ENCODE measurements at regions not wholly inside any gene's neighbourhood (a gene's known extent, or its start where the extent isn't known, plus 50 kb on each side); places are given as distances from the start of the nearest gene placed in this dataset.
A peak's percentile ranks its signal among the peaks of the same experiment; 100 is the strongest.

- Mint-ChIP-seq H3K27me3 (ENCODE audit: low read depth in 3 of 3) (peaks cover 0 to 12% (median 4%) of the 10 kb centered on the region in 3 donors), H3K9me3 (no peaks in the 10 kb centered on the region), H3K36me3 (no peaks in the 10 kb centered on the region), H3K4me1 (no peaks in the 10 kb centered on the region), H3K27ac (no peak overlapping the region), H3K4me3 (no peak overlapping the region)
- no peak for DNase-seq
Measured at GRCh38 chr20:48571949-48572847, 255.6 kb downstream of the PREX1 start.

GRCh38 chr20:48569679-48570078 is 258.1 kb downstream of the PREX1 start:
- no peaks in the 10 kb centered on the region for H3K4me1 Mint-ChIP-seq
- no peaks in the 10 kb centered on the region for H3K9me3 Mint-ChIP-seq
- H3K36me3 Mint-ChIP-seq, result no peaks in the 10 kb centered on the region
- peaks cover 0 to 12% (median 2%) of the 10 kb centered on the region in 3 donors for H3K27me3 Mint-ChIP-seq (ENCODE audit: low read depth in 3 of 3)
- no peak overlapping the region for H3K4me3 Mint-ChIP-seq
- DNase-seq, result no peak
- H3K27ac Mint-ChIP-seq, result no peak overlapping the region

DNA sequence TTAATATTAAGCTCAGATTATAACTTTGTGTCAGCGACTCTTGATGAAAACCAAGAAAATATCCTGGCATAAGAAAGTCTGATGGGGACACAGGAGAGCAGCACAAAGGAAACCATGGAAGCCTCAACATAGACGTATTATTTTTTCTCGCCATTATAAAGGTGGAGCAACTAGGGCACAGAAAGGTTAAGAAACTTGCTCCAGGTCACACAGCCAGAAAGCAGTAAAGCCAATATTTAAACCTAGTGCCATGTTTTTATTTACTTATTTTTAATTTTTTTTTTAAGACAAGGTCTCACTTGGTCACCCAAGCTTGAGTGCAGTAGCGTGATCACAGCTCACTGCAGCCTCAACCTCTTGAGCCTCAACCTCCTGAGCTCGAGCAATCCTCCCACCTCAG is 259.3 kb downstream of the PREX1 start:
- no peak overlapping the region for H3K4me3 Mint-ChIP-seq
- no peaks in the 10 kb centered on the region for H3K4me1 Mint-ChIP-seq
- no peak overlapping the region for H3K27ac Mint-ChIP-seq
- peaks cover 0 to 12% (median 2%) of the 10 kb centered on the region in 3 donors for H3K27me3 Mint-ChIP-seq (ENCODE audit: low read depth in 3 of 3)
- H3K36me3 Mint-ChIP-seq, result no peaks in the 10 kb centered on the region
- no peak for DNase-seq
- H3K9me3 Mint-ChIP-seq, result no peaks in the 10 kb centered on the region

DNA sequence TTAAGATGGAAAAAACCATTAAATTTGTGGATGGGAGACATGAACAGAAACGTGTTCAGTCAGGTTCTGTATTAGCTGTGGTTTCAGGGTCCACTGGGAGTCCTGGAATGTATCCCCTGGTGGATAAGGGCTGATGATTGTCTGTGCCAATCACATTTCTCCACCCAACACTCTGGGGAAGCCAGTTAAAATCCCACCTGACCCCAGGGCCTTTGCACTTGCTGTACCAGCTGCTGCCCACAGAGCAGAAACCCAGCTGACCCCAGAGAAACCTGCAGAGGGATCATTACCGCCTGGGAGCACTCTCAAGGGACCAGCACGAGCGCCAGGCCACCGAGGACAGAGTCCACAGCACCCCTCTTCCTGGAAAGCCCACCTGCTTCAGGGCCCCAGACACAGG is 260.7 kb downstream of the PREX1 start:
- no peaks in the 10 kb centered on the region for H3K4me1 Mint-ChIP-seq
- no peak overlapping the region for H3K4me3 Mint-ChIP-seq
- no peaks in the 10 kb centered on the region for H3K36me3 Mint-ChIP-seq
- peaks cover under 1 to 12% (median 2%) of the 10 kb centered on the region in 3 donors for H3K27me3 Mint-ChIP-seq (ENCODE audit: low read depth in 3 of 3)
- H3K9me3 Mint-ChIP-seq, result no peaks in the 10 kb centered on the region
- H3K27ac Mint-ChIP-seq, result no peak overlapping the region
- DNase-seq, result no peak

DNA sequence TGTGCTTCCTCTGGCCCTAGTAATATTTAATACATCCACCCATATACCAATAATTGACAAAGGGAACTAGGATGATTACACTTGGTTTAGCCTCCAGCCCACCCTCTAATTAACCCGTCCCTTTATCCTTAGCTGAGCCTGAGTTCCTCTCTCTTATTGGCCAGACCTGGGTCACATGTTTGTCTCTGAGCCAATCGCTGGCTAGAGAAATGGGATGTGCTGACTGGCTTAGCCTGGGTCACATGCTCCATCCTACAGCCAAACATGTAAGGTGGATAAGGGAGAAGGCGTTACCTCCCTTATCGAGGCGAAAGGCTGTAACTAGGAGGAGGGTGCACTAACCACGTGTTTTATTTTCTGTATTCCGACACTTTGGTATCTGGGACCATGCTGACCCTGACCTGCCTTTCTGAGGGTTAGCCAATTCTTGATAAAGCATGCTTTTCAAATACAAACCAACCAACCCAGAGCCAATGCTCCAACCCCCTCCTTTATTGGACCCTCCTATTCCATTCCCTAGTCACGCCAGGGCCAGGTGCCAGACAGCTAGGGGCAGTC is 262.7 kb downstream of the PREX1 start:
- Mint-ChIP-seq H3K27me3 (ENCODE audit: low read depth in 3 of 3) (peaks cover 2 to 5% (median 3%) of the 10 kb centered on the region in 3 donors), H3K4me1 (no peaks in the 10 kb centered on the region), H3K27ac (no peak overlapping the region), H3K36me3 (no peaks in the 10 kb centered on the region), H3K9me3 (no peaks in the 10 kb centered on the region), H3K4me3 (no peak overlapping the region)
- DNase-seq, result no peak

- Mint-ChIP-seq H3K27ac (no peak overlapping the region), H3K9me3 (no peaks in the 10 kb centered on the region), H3K27me3 (ENCODE audit: low read depth in 3 of 3) (peaks cover 0 to 7% (median 4%) of the 10 kb centered on the region in 3 donors), H3K4me1 (no peaks in the 10 kb centered on the region), H3K4me3 (no peak overlapping the region), H3K36me3 (no peaks in the 10 kb centered on the region)
- DNase-seq, result no peak
Measured at GRCh38 chr20:48563191-48563870, 264.5 kb downstream of the PREX1 start.

DNA sequence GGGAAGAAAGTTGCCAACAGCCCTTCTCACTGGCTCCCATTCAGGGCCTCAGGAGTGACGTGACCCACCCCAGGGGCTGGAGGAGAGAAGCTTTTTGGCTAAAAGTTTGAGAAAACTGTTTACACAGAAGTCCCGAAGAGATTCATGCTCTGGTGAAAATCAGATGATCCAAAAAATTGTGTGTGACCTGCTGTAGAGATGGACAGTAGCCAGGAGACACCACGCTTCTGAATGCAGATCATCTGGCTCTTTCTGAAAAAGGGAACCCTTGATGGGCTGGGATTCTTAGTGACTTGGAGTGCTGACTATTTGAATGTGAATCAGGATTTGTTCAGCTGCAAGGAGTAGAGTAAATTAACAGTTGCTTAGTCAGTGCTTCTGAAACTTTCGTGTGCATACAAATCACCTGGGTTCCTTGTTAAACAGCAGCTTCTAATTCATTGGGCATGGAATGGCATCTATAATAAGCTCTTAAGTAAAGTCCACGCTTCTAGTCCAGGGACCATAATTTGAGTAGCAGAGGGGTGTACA is 265.1 kb downstream of the PREX1 start:
- DNase-seq, result no peak
- H3K9me3 Mint-ChIP-seq, result no peaks in the 10 kb centered on the region
- no peak overlapping the region for H3K4me3 Mint-ChIP-seq
- H3K36me3 Mint-ChIP-seq, result no peaks in the 10 kb centered on the region
- peak overlapping the region in 1 of 6 donors; percentile 12 for H3K27ac Mint-ChIP-seq
- no peaks in the 10 kb centered on the region for H3K4me1 Mint-ChIP-seq
- H3K27me3 Mint-ChIP-seq (ENCODE audit: low read depth in 3 of 3), result peaks cover 0 to 7% (median 4%) of the 10 kb centered on the region in 3 donors

DNA sequence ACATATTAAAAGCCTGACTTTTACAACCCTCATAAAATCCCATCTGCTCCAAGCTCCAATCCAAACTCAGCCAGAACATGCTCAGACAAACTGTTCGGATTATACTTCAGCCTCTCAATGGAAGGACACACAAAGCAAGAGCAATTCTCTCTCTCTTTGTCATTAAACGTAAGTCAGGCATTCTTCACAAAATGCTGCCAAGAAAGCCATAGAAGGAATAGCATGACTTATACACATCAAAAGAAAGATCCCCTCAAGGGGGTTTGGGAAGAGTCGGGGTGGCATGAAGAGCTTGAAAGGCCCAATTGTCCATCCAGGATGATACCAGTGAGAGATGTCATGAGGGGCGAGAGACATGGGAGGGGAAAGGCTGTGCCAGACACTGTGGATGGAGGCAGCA is 268.9 kb downstream of the PREX1 start:
- Mint-ChIP-seq H3K4me3 (no peak overlapping the region), H3K36me3 (no peaks in the 10 kb centered on the region), H3K4me1 (no peaks in the 10 kb centered on the region), H3K9me3 (no peaks in the 10 kb centered on the region), H3K27ac (no peak overlapping the region), H3K27me3 (ENCODE audit: low read depth in 3 of 3) (peaks cover 0 to 14% (median 7%) of the 10 kb centered on the region in 3 donors)
- DNase-seq, result no peak

DNA sequence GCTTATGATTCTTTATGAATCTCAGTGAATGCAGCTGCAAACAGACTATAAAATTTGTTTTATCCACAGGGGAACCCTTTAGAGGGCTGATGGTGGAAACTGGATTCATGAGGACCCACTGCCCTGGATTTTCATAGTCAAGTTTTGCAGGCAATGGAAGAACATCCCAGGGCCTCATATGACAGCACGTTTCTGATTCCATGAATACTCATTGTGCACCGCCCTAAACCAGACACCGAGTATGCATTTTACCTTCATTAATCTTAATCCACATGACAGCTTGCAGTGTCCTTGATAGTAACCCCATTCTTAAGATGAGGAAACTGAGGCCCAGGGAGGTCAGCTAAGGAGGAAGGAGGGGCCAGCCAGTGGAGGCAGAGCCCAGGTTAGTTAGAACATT is 270.4 kb downstream of the PREX1 start:
- Mint-ChIP-seq H3K27me3 (ENCODE audit: low read depth in 3 of 3) (peaks cover 0 to 14% (median 11%) of the 10 kb centered on the region in 3 donors), H3K36me3 (no peaks in the 10 kb centered on the region), H3K4me3 (no peak overlapping the region), H3K27ac (no peak overlapping the region), H3K4me1 (no peaks in the 10 kb centered on the region), H3K9me3 (no peaks in the 10 kb centered on the region)
- DNase-seq, result no peak

GRCh38 chr20:48556956-48557355 is 270.8 kb downstream of the PREX1 start:
- Mint-ChIP-seq H3K9me3 (no peaks in the 10 kb centered on the region), H3K4me3 (no peak overlapping the region), H3K27me3 (ENCODE audit: low read depth in 3 of 3) (peaks cover 0 to 14% (median 9%) of the 10 kb centered on the region in 3 donors), H3K4me1 (no peaks in the 10 kb centered on the region), H3K36me3 (no peaks in the 10 kb centered on the region), H3K27ac (no peak overlapping the region)
- DNase-seq, result no peak

- H3K36me3 Mint-ChIP-seq, result no peaks in the 10 kb centered on the region
- no peak for DNase-seq
- no peaks in the 10 kb centered on the region for H3K9me3 Mint-ChIP-seq
- peaks cover 0 to 21% (median 5%) of the 10 kb centered on the region in 3 donors for H3K27me3 Mint-ChIP-seq (ENCODE audit: low read depth in 3 of 3)
- no peaks in the 10 kb centered on the region for H3K4me1 Mint-ChIP-seq
- H3K27ac Mint-ChIP-seq, result no peak overlapping the region
- H3K4me3 Mint-ChIP-seq, result no peak overlapping the region
Measured at GRCh38 chr20:48552550-48552949, 275.2 kb downstream of the PREX1 start.

GRCh38 chr20:48550814-48551213 is 277.0 kb downstream of the PREX1 start:
- Mint-ChIP-seq H3K36me3 (no peaks in the 10 kb centered on the region), H3K9me3 (no peaks in the 10 kb centered on the region), H3K27me3 (ENCODE audit: low read depth in 3 of 3) (peaks cover 0 to 20% (median 5%) of the 10 kb centered on the region in 3 donors), H3K4me3 (no peak overlapping the region), H3K27ac (no peak overlapping the region), H3K4me1 (no peaks in the 10 kb centered on the region)
- DNase-seq, result no peak

DNA sequence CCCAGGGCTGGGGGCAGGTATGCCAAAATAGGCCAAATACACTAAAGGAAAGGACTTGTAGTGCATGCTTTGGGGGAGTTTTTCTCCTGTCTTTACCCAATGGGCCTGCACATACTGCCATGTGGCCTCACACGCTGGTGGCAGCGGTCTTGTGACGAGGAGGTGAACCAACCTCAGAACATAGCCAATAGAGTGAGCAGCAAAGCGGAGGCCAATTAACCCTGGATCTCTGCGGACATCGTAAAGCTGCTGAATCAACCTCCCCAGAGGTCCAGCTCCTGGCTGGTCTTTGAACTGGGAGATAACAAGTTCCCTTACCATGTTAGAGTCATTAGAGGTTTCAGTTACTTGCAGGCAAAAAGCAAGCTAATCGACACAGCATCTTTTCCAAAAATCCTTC is 280.1 kb downstream of the PREX1 start:
- H3K27ac Mint-ChIP-seq, result no peak overlapping the region
- H3K36me3 Mint-ChIP-seq, result no peaks in the 10 kb centered on the region
- DNase-seq, result no peak
- peaks cover 0 to 15% (median 9%) of the 10 kb centered on the region in 3 donors for H3K27me3 Mint-ChIP-seq (ENCODE audit: low read depth in 3 of 3)
- H3K4me1 Mint-ChIP-seq, result no peaks in the 10 kb centered on the region
- H3K4me3 Mint-ChIP-seq, result no peak overlapping the region
- no peaks in the 10 kb centered on the region for H3K9me3 Mint-ChIP-seq

Data from immature natural killer cell (primary cell).